H9 (cell line): ENCODE measurements at regions not wholly inside any gene's neighbourhood (a gene's known extent, or its start where the extent isn't known, plus 50 kb on each side); places are given as distances from the start of the nearest gene placed in this dataset.
A peak's percentile ranks its signal among the peaks of the same experiment; 100 is the strongest.

ENCODE experiments used
- DNase-seq: peaks from one replicate; pipeline ENCODE4 v3.0.0-alpha.2; 2017
- H2AFZ ChIP-seq: one replicate; pipeline ENCODE4 v1.6.1; 2013; ENCODE audit warnings: mild to moderate bottlenecking, low read length, control low read depth, moderate library complexity
- H2AK5ac ChIP-seq: 2 replicates; pipeline ENCODE4 v1.6.1; 2013; ENCODE audit warnings: low read length, control low read depth, mixed read lengths; ENCODE audit not compliant: insufficient read length
- H2BK120ac ChIP-seq: one replicate; pipeline ENCODE4 v1.6.1; 2013; ENCODE audit warnings: low read depth, mild to moderate bottlenecking, low read length, control low read depth, inconsistent platforms; ENCODE audit not compliant: poor library complexity, severe bottlenecking
- H2BK12ac ChIP-seq: 2 replicates; pipeline ENCODE4 v1.6.1; 2013; ENCODE audit warnings: low read length, control low read depth, mixed read lengths, low read depth; ENCODE audit not compliant: insufficient read length
- H2BK15ac ChIP-seq: 2 replicates; pipeline ENCODE4 v1.6.1; 2013; ENCODE audit warnings: low read depth, low read length, control low read depth
- H2BK20ac ChIP-seq: one replicate; pipeline ENCODE4 v1.6.1; 2013; ENCODE audit warnings: low read depth, mild to moderate bottlenecking, low read length, control low read depth, inconsistent platforms; ENCODE audit not compliant: poor library complexity, severe bottlenecking
- H2BK5ac ChIP-seq: 2 replicates; pipeline ENCODE4 v1.6.1; 2013; ENCODE audit warnings: low read length, control low read depth, mixed read lengths; ENCODE audit not compliant: insufficient read length
- H3K14ac ChIP-seq: 2 replicates; pipeline ENCODE4 v1.6.1; 2013; ENCODE audit warnings: low read length, control low read depth; ENCODE audit not compliant: insufficient read depth
- H3K18ac ChIP-seq: 2 replicates; pipeline ENCODE4 v1.6.1; 2013; ENCODE audit warnings: low read depth, mild to moderate bottlenecking, mixed read lengths, low read length, control low read depth; ENCODE audit not compliant: insufficient read length
- H3K23ac ChIP-seq: 2 replicates; pipeline ENCODE4 v1.6.1; 2013; ENCODE audit warnings: low read length, control low read depth, mixed read lengths, low read depth; ENCODE audit not compliant: insufficient read length
- H3K23me2 ChIP-seq: 2 replicates; pipeline ENCODE4 v1.6.1; 2013; ENCODE audit warnings: low read depth, mild to moderate bottlenecking, mixed read lengths, low read length, control low read depth; ENCODE audit not compliant: insufficient read length, poor library complexity, severe bottlenecking
- H3K27ac ChIP-seq: 2 replicates; pipeline ENCODE4 v1.5.1; 2013; ENCODE audit warnings: low read length, control low read depth, mixed read lengths, low read depth; ENCODE audit not compliant: insufficient read length
- H3K27me3 ChIP-seq: 2 replicates; pipeline ENCODE4 v1.6.1; 2013; ENCODE audit warnings: low read length, control low read depth, inconsistent platforms; ENCODE audit not compliant: insufficient read depth
- H3K4ac ChIP-seq: 2 replicates; pipeline ENCODE4 v1.6.1; 2013; ENCODE audit warnings: low read depth, mild to moderate bottlenecking, control low read depth, inconsistent platforms, low read length, moderate library complexity
- H3K4me1 ChIP-seq: 2 replicates; pipeline ENCODE4 v1.6.1; 2013; ENCODE audit warnings: low read length, control low read depth, inconsistent platforms; ENCODE audit not compliant: insufficient read depth
- H3K4me2 ChIP-seq: 2 replicates; pipeline ENCODE4 v1.6.1; 2013; ENCODE audit warnings: low read length, control low read depth, mixed read lengths; ENCODE audit not compliant: insufficient read length, insufficient read depth
- H3K56ac ChIP-seq: 2 replicates; pipeline ENCODE4 v1.6.1; 2013; ENCODE audit warnings: low read depth, mild to moderate bottlenecking, mixed read lengths, low read length, control low read depth; ENCODE audit not compliant: insufficient read length
- H3K79me1 ChIP-seq: 2 replicates; pipeline ENCODE4 v1.6.1; 2013; ENCODE audit warnings: low read depth, mild to moderate bottlenecking, moderate library complexity, low read length, control low read depth, inconsistent platforms; ENCODE audit not compliant: insufficient read depth, poor library complexity, severe bottlenecking
- H3K79me2 ChIP-seq: 2 replicates; pipeline ENCODE4 v1.6.1; 2013; ENCODE audit warnings: low read length, control low read depth, inconsistent platforms; ENCODE audit not compliant: insufficient read depth
- H3K9ac ChIP-seq: 2 replicates; pipeline ENCODE4 v1.6.1; 2013; ENCODE audit warnings: low read length, control low read depth, mixed read lengths; ENCODE audit not compliant: insufficient read length; ENCODE audit errors: extremely low read depth
- H3K9me3 ChIP-seq: one replicate; pipeline ENCODE4 v1.6.1; 2013; ENCODE audit warnings: low read depth, low read length, inconsistent platforms; ENCODE audit not compliant: control insufficient read depth
- H3T11ph ChIP-seq: one replicate; pipeline ENCODE4 v1.6.1; 2013; ENCODE audit warnings: mild to moderate bottlenecking, low read length, control low read depth, inconsistent platforms
- H4K20me1 ChIP-seq: one replicate; pipeline ENCODE4 v1.6.1; 2013; ENCODE audit not compliant: control insufficient read depth, insufficient read length, insufficient read depth
- H4K5ac ChIP-seq: 2 replicates; pipeline ENCODE4 v1.6.1; 2013; ENCODE audit warnings: low read depth, mild to moderate bottlenecking, mixed read lengths, low read length, control low read depth; ENCODE audit not compliant: insufficient read length
- H4K8ac ChIP-seq: replicated peaks from 2 replicates; pipeline ENCODE4 v1.6.1; 2013; ENCODE audit warnings: low read length, control low read depth, mixed read lengths, low read depth; ENCODE audit not compliant: insufficient read length
- H4K91ac ChIP-seq: 2 replicates; pipeline ENCODE4 v1.6.1; 2013; ENCODE audit warnings: low read depth, mild to moderate bottlenecking, moderate library complexity, mixed read lengths, low read length, control low read depth; ENCODE audit not compliant: insufficient read length
- H3K27ac Mint-ChIP-seq, 3 experiments: 2 replicates in 2 of 3; 3 replicates in 1 of 3; pipeline ENCODE4 v1.8.0; 2020 to 2021; ENCODE audit warnings: mixed read lengths in 3 of 3, mild to moderate bottlenecking in 1 of 3, moderate library complexity in 1 of 3
- H3K27me3 Mint-ChIP-seq: 2 replicates; pipeline ENCODE4 v1.8.0; 2021; ENCODE audit warnings: low read depth, mild to moderate bottlenecking, moderate library complexity, mixed read lengths
- H3K36me3 Mint-ChIP-seq, 3 experiments: 2 replicates in 2 of 3; 3 replicates in 1 of 3; pipeline ENCODE4 v1.8.0; 2020 to 2021; ENCODE audit warnings: low read depth in 3 of 3, mixed read lengths in 3 of 3; ENCODE audit not compliant: insufficient read depth in 1 of 3
- H3K4me1 Mint-ChIP-seq, 2 experiments: 2 replicates each; pipeline ENCODE4 v1.8.0; 2020; ENCODE audit warnings: mixed read lengths in 2 of 2
- H3K4me3 Mint-ChIP-seq, 2 experiments: 2 replicates in 1 of 2; 3 replicates in 1 of 2; pipeline ENCODE4 v1.8.0; 2020 to 2021; ENCODE audit warnings: mild to moderate bottlenecking in 2 of 2, mixed read lengths in 2 of 2, moderate library complexity in 1 of 2
- H3K9me3 Mint-ChIP-seq, 2 experiments: 2 replicates in 1 of 2; 3 replicates in 1 of 2; pipeline ENCODE4 v1.8.0; 2020; ENCODE audit warnings: mild to moderate bottlenecking in 2 of 2, mixed read lengths in 2 of 2, moderate library complexity in 1 of 2
- CTCF ChIP-seq: fragments of 200-600 bp; sonication (generic); conservative IDR thresholded peaks from 3 replicates; pipeline ENCODE4 v1.8.0; 2021; ENCODE audit warnings: antibody characterized with exemption, mild to moderate bottlenecking
- WGBS: extraction: QIAGEN DNeasy Blood & Tissue Kit; methylation state at CpG from one replicate; pipeline ENCODE4 v1.1.7; 2013; ENCODE audit warnings: missing lambda C conversion rate, low lambda C conversion rate, mixed read lengths; ENCODE audit not compliant: insufficient read length; ENCODE audit errors: extremely low coverage; 5-methylcytosine and 5-hydroxymethylcytosine counted together

GRCh38 chrX:110944751-110945675 lies 149.4 kb upstream of the CHRDL1 start:
- no peaks in the 10 kb centered on the region for H3K9me3 ChIP-seq
- Mint-ChIP-seq H3K4me3 (peak overlapping the region; percentile 68 to 91), H3K36me3 (no peaks in the 10 kb centered on the region), H3K4me1 (peaks cover 23 to 27% of the 10 kb centered on the region in 2 experiments), H3K9me3 (no peaks in the 10 kb centered on the region), H3K27me3 (peaks cover 70% of the 10 kb centered on the region), H3K27ac (peak overlapping the region; percentile 0 to 91 (median 2); a peak in 4 of 7 replicates)
- peak; percentile 56 for DNase-seq
- H3K18ac ChIP-seq = peak overlapping the region; percentile 68
- H3K23ac ChIP-seq = no peak overlapping the region
- H4K20me1 ChIP-seq = no peaks in the 10 kb centered on the region
- H3K4me2 ChIP-seq = peak overlapping the region; percentile 96
- no peak overlapping the region for H2BK5ac ChIP-seq
- TF ChIP-seq CTCF = no peak
- H3K9ac ChIP-seq = peak overlapping the region; percentile 16
- peaks cover 2% of the 10 kb centered on the region; the same call in 1 of the 2 replicates for H3K79me2 ChIP-seq
- H3K4me1 ChIP-seq = no peaks in the 10 kb centered on the region
- no peak overlapping the region for H2AFZ ChIP-seq
- H3K56ac ChIP-seq = no peak overlapping the region
- H4K8ac ChIP-seq = no peak overlapping the region
- no peak overlapping the region for H2BK12ac ChIP-seq
- peaks cover 2% of the 10 kb centered on the region; the same call in 1 of the 2 replicates for H3K27me3 ChIP-seq
- H3K14ac ChIP-seq = peak overlapping the region; percentile 72; the same call in 1 of the 2 replicates
- no peak overlapping the region for H4K91ac ChIP-seq
- H3K27ac ChIP-seq = no peak overlapping the region
- no peak overlapping the region for H2BK15ac ChIP-seq
- H3K23me2 ChIP-seq = peaks cover 13% of the 10 kb centered on the region
- H2BK120ac ChIP-seq = no peak overlapping the region
- no peak overlapping the region for H4K5ac ChIP-seq
- no peak overlapping the region for H2BK20ac ChIP-seq
- H3K79me1 ChIP-seq = no peaks in the 10 kb centered on the region
- no peak overlapping the region for H3T11ph ChIP-seq
- no peak overlapping the region for H3K4ac ChIP-seq
- whole genome bisulfite sequencing = no CpG with 5 or more reads among the region's 22 CpGs
- no peak overlapping the region for H2AK5ac ChIP-seq
